ENCODE measurements at regions not wholly inside any gene's neighbourhood (a gene's known extent, or its start where the extent isn't known, plus 50 kb on each side); places are given as distances from the start of the nearest gene placed in this dataset.

GRCh38 chr15:89399238-89400115 lies 64.9 kb upstream of the POLG start:
- peak; percentile 32 for DNase-seq

- no peak for DNase-seq
Measured at GRCh38 chr15:89398896-89399237, 64.2 kb upstream of the POLG start.

- DNase-seq, result no peak
Measured at GRCh38 chr15:89397653-89398023, 63.0 kb upstream of the POLG start.

GRCh38 chr15:89396723-89397652 lies 62.4 kb upstream of the POLG start:
- DNase-seq, result no peak

- no peak for DNase-seq
Measured at GRCh38 chr15:89395996-89396395, 61.4 kb upstream of the POLG start.

GRCh38 chr15:89395461-89395871 lies 60.8 kb upstream of the POLG start:
- DNase-seq, result no peak

- DNase-seq, result no peak
Measured at GRCh38 chr15:89395031-89395430, 60.4 kb upstream of the POLG start.

- no peak for DNase-seq
Measured at GRCh38 chr15:89393056-89393455, 58.4 kb upstream of the POLG start.

GRCh38 chr15:89391685-89392257 lies 57.1 kb upstream of the POLG start:
- DNase-seq, result no peak

GRCh38 chr15:89389841-89390603 lies 55.4 kb upstream of the POLG start:
- DNase-seq, result no peak

GRCh38 chr15:89387140-89387903 lies 52.7 kb upstream of the POLG start:
- DNase-seq, result no peak

- no peak for DNase-seq
Measured at GRCh38 chr15:89385596-89386331, 51.1 kb upstream of the POLG start.

Data from activated naive CD4-positive, alpha-beta T cell treated with anti-CD3 and anti-CD28 coated beads, Interleukin-2, amount 50 U/mL, for 16 hours (primary cell).